Esophagus muscularis mucosa (tissue), 4 donors: ENCODE measurements at regions not wholly inside any gene's neighbourhood (a gene's known extent, or its start where the extent isn't known, plus 50 kb on each side); places are given as distances from the start of the nearest gene placed in this dataset.

ENCODE experiments used
- DNase-seq: peaks from one replicate; pipeline ENCODE4 v3.0.0-alpha.2; 2017; ENCODE audit errors: extremely low spot score
- H3K27ac ChIP-seq, 4 donors: fragments of 200-600 bp; sonication (generic); replicated peaks in 1 of 4; 1 replicate in 3 of 4; 2 replicates in 1 of 4; pipeline ENCODE4 v1.5.1; 2016 to 2019; ENCODE audit warnings: mild to moderate bottlenecking in 1 of 4
- H3K27me3 ChIP-seq, 4 donors: fragments of 200-600 bp; sonication (generic); one replicate each; pipeline versions ENCODE4 v1.5.1 to v1.6.0; 2016 to 2019
- H3K36me3 ChIP-seq, 4 donors: fragments of 200-600 bp; sonication (generic); one replicate each; pipeline ENCODE4 v1.5.1; 2016 to 2019
- H3K4me1 ChIP-seq, 4 donors: fragments of 200-600 bp; sonication (generic); one replicate each; pipeline ENCODE4 v1.5.1; 2016 to 2019
- H3K4me3 ChIP-seq, 4 donors: fragments of 200-600 bp; sonication (generic); 1 replicate in 2 of 4; 2 replicates in 2 of 4; pipeline ENCODE4 v1.5.1; 2016 to 2019; ENCODE audit warnings: mild to moderate bottlenecking in 4 of 4, moderate library complexity in 1 of 4
- H3K9me3 ChIP-seq, 4 donors: fragments of 200-600 bp; sonication (generic); 1 replicate in 3 of 4; 2 replicates in 1 of 4; pipeline ENCODE4 v1.5.1; 2016 to 2019
- EP300 ChIP-seq: sonication (generic); formaldehyde crosslinking; IDR thresholded peaks from one replicate; pipeline ENCODE4 v1.6.1; 2017; ENCODE audit warnings: antibody characterized with exemption
- POLR2A ChIP-seq: fragments of 450-650 bp; IDR thresholded peaks from one replicate; pipeline ENCODE4 v1.6.1; 2017; ENCODE audit warnings: antibody characterized with exemption, moderate library complexity, mild to moderate bottlenecking, low read depth
- POLR2AphosphoS5 ChIP-seq, 2 donors: sonication (generic); formaldehyde crosslinking; IDR thresholded peaks; one replicate each; pipeline ENCODE4 v1.6.1; 2017; ENCODE audit warnings: antibody characterized with exemption in 2 of 2
- WGBS: methylation state at CpG from one replicate; pipeline ENCODE4 v1.1.5; 2018; 5-methylcytosine and 5-hydroxymethylcytosine counted together
- intact Hi-C: fragments of 100-400 bp; cut with DNase I; formaldehyde crosslinking; loops from one replicate; pipeline ENCODE4 v1.15.1; 2023
- TF ChIP-seq, protein P1 (sequence below), 3 experiments: fragments of 200-600 bp in 2 of 3; fragments of 450-650 bp in 1 of 3; sonication (generic) in 2 of 3; IDR thresholded peaks; one replicate each; pipeline ENCODE4 v1.5.1; 2017 to 2019; ENCODE audit warnings: antibody characterized with exemption in 3 of 3, mild to moderate bottlenecking in 2 of 3, moderate library complexity in 1 of 3

DNA sequence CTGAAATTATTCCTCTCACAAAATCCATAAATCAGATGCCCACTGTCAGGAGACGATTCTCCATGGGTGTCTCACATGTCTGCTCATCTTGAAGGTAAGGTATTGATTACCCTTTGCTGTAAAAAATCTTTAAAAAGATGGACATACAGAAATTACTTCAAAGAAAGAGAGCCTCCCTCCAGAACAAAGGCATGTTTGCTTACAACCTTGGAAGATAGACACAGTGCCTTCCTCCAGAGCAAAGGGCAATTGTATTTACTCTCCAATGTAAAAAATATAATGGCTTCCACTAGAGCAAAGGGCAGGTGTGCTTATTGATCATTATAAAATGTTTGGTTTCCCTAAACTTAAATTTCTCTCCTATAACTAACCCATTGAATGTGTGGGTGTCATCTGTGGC lies 616.2 kb downstream of the ANKRD50 start:
- H3K9me3 ChIP-seq, result no peaks in the 10 kb centered on the region
- DNase-seq, result no peak
- no peaks in the 10 kb centered on the region for H3K27me3 ChIP-seq
- 64% methylated on average over 1 of the region's 1 CpG for WGBS
- TF ChIP-seq, protein P1, sequence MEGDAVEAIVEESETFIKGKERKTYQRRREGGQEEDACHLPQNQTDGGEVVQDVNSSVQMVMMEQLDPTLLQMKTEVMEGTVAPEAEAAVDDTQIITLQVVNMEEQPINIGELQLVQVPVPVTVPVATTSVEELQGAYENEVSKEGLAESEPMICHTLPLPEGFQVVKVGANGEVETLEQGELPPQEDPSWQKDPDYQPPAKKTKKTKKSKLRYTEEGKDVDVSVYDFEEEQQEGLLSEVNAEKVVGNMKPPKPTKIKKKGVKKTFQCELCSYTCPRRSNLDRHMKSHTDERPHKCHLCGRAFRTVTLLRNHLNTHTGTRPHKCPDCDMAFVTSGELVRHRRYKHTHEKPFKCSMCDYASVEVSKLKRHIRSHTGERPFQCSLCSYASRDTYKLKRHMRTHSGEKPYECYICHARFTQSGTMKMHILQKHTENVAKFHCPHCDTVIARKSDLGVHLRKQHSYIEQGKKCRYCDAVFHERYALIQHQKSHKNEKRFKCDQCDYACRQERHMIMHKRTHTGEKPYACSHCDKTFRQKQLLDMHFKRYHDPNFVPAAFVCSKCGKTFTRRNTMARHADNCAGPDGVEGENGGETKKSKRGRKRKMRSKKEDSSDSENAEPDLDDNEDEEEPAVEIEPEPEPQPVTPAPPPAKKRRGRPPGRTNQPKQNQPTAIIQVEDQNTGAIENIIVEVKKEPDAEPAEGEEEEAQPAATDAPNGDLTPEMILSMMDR (IDR thresholded peaks at IDR 0.05), result no peak
- TF ChIP-seq EP300, result no peak
- TF ChIP-seq POLR2AphosphoS5 (IDR thresholded peaks at IDR 0.05), result no peak
- no peak for TF ChIP-seq POLR2A
- intact Hi-C loops, result no loop called here
- H3K27ac ChIP-seq, result no peak overlapping the region
- peaks cover 0 to 8% (median 3%) of the 10 kb centered on the region in 4 donors for H3K4me1 ChIP-seq
- H3K4me3 ChIP-seq, result no peak overlapping the region
- H3K36me3 ChIP-seq, result no peaks in the 10 kb centered on the region

DNA sequence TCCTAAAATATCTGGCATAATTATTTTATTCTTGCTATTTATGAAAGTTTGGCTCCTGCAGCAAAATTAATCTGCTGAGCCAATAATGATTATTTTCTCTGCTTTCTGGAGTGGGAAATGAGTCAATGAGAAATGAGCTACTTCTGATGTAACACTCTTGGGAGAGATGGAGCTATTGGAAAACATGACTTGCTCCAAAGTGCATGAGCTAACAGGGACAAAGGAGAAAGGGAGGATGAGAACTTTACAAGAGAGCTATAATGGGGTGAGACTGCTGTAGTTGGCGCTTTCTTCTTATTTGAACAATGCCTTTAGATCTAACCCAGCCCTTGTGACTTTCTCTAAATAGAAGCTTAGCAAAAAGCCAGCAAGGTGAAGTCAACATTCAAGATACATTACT lies 615.1 kb downstream of the ANKRD50 start:
- no peaks in the 10 kb centered on the region for H3K27me3 ChIP-seq
- WGBS, result 91% methylated on average over 1 of the region's 1 CpG
- TF ChIP-seq, protein P1 (IDR thresholded peaks at IDR 0.05), result no peak
- TF ChIP-seq POLR2A, result no peak
- TF ChIP-seq POLR2AphosphoS5 (IDR thresholded peaks at IDR 0.05), result peak in 1 of 2 donors; percentile 30
- TF ChIP-seq EP300, result no peak
- no peaks in the 10 kb centered on the region for H3K36me3 ChIP-seq
- H3K27ac ChIP-seq, result no peak overlapping the region
- H3K4me1 ChIP-seq, result peaks cover 0 to 6% (median 2%) of the 10 kb centered on the region in 4 donors
- H3K4me3 ChIP-seq, result no peak overlapping the region
- intact Hi-C loops, result no loop called here
- no peaks in the 10 kb centered on the region for H3K9me3 ChIP-seq
- no peak for DNase-seq

DNA sequence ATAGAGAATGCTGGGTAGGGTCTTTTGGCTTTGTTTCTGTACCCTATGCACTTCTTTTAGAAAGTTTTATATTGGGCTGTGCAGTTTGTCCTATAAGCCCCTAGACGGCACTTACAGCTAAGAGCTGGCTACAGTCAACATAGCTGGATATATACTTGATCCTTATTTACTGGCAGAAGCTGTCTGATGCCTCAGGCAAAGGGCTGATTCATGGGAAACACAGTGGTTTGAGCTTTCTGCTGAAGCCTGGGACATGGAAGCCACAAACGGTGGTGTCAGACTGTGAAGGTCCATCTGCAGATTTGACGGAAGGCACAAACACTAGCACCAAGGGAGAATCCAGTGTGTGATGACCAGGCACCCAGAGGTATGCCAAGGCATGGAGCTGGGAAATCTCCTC lies 608.4 kb downstream of the ANKRD50 start:
- no peaks in the 10 kb centered on the region for H3K36me3 ChIP-seq
- H3K27ac ChIP-seq, result no peak overlapping the region
- no peak overlapping the region for H3K4me3 ChIP-seq
- DNase-seq, result no peak
- no peaks in the 10 kb centered on the region for H3K9me3 ChIP-seq
- no peaks in the 10 kb centered on the region for H3K27me3 ChIP-seq
- WGBS, result 96% methylated on average over 3 of the region's 3 CpGs
- H3K4me1 ChIP-seq, result no peaks in the 10 kb centered on the region
- TF ChIP-seq, protein P1 (IDR thresholded peaks at IDR 0.05), result no peak
- no peak for TF ChIP-seq POLR2AphosphoS5 (IDR thresholded peaks at IDR 0.05)
- no peak for TF ChIP-seq POLR2A
- TF ChIP-seq EP300, result no peak
- intact Hi-C loops, result no loop called here

DNA sequence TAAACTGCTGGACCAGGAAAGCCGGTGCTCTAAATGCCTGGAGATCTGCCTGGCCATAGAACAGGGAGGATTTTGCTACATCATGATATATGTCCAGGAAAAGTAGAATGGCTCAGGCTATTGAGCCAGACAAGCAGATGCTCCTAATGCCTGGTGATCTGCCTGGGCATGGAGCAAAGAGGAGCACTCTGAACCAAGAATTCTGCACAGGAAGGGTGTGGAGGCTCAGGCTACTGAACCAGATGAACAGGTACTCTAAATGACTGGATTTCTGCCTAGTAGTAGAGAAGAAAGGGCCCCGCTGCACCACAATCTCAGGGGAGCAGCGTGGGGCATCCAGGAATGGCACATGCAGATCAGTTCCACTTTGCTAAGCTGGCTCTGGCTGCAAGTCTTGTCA lies 607.9 kb downstream of the ANKRD50 start:
- H3K27me3 ChIP-seq, result no peaks in the 10 kb centered on the region
- H3K36me3 ChIP-seq, result no peaks in the 10 kb centered on the region
- H3K27ac ChIP-seq, result no peak overlapping the region
- no peaks in the 10 kb centered on the region for H3K4me1 ChIP-seq
- WGBS, result 90% methylated on average over 2 of the region's 3 CpGs
- no peak for TF ChIP-seq POLR2A
- TF ChIP-seq, protein P1 (IDR thresholded peaks at IDR 0.05), result no peak
- no peak for TF ChIP-seq POLR2AphosphoS5 (IDR thresholded peaks at IDR 0.05)
- no peak for TF ChIP-seq EP300
- intact Hi-C loops, result no loop called here
- H3K9me3 ChIP-seq, result no peaks in the 10 kb centered on the region
- no peak for DNase-seq
- no peak overlapping the region for H3K4me3 ChIP-seq

DNA sequence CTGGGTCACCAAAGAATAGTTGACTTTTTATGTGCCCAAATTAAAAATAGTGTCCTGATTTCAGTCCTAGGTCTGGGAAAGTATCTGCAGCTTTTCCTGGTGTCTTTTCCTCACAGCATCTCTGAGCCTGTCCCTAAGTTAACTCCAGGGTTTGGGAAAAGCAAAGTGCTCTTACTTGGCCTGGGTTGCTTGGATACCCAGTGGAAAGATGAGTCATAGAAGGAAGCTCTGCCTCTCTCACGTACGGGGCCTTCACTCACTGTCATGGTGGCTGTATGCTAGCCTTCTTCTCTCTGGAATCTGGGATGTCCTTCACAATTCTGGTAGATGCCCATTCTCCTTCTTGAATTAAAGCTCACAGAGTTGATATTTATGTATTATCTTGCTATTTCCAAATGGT lies 607.3 kb downstream of the ANKRD50 start:
- no peak for TF ChIP-seq POLR2A
- no peak overlapping the region for H3K27ac ChIP-seq
- H3K9me3 ChIP-seq, result no peaks in the 10 kb centered on the region
- intact Hi-C loops, result no loop called here
- H3K4me3 ChIP-seq, result no peak overlapping the region
- WGBS, result 48% methylated on average over 2 of the region's 2 CpGs
- no peaks in the 10 kb centered on the region for H3K4me1 ChIP-seq
- H3K36me3 ChIP-seq, result no peaks in the 10 kb centered on the region
- DNase-seq, result no peak
- no peaks in the 10 kb centered on the region for H3K27me3 ChIP-seq
